MG63 (cell line): ENCODE measurements at regions not wholly inside any gene's neighbourhood (a gene's known extent, or its start where the extent isn't known, plus 50 kb on each side); places are given as distances from the start of the nearest gene placed in this dataset.
"Not testable (repeated sequence)": the region's sequence is repeated elsewhere in the genome, so short reads cannot be mapped to it uniquely, and the experiment has no call there.

Experiments
- DNase-seq: peaks from one replicate; pipeline ENCODE4 v3.0.0-alpha.2; 2020
- H3K27me3 ChIP-seq: fragments of 250-450 bp; sonication (Bioruptor Pico); 2 replicates; pipeline ENCODE4 v1.5.1; 2020; ENCODE audit warnings: mild to moderate bottlenecking, moderate library complexity
- H3K36me3 ChIP-seq: fragments of 250-450 bp; sonication (Bioruptor Pico); 2 replicates; pipeline ENCODE4 v1.5.1; 2020; ENCODE audit warnings: mild to moderate bottlenecking, moderate library complexity
- H3K4me3 ChIP-seq: fragments of 250-450 bp; sonication (Bioruptor Pico); 2 replicates; pipeline ENCODE4 v1.5.1; 2020; ENCODE audit warnings: mild to moderate bottlenecking, moderate library complexity
- H3K9me3 ChIP-seq: fragments of 250-450 bp; sonication (Bioruptor Pico); 2 replicates; pipeline ENCODE4 v1.5.1; 2020; ENCODE audit warnings: mild to moderate bottlenecking, moderate library complexity

- H3K27me3 ChIP-seq, result no peaks in the 10 kb centered on the region
- H3K9me3 ChIP-seq, result no peaks in the 10 kb centered on the region
- no peaks in the 10 kb centered on the region for H3K36me3 ChIP-seq
- no peak overlapping the region for H3K4me3 ChIP-seq
- DNase-seq, result no peak
Measured at GRCh38 chr4:120636120-120636630, 286.4 kb downstream of the PRDM5 start.

- H3K36me3 ChIP-seq, result no peaks in the 10 kb centered on the region
- H3K9me3 ChIP-seq, result no peaks in the 10 kb centered on the region
- no peak overlapping the region for H3K4me3 ChIP-seq
- DNase-seq, result no peak
- no peaks in the 10 kb centered on the region for H3K27me3 ChIP-seq
Measured at GRCh38 chr4:120633810-120634209, 288.7 kb downstream of the PRDM5 start.

- Histone ChIP-seq H3K36me3 (no peaks in the 10 kb centered on the region), H3K4me3 (no peak overlapping the region), H3K27me3 (no peaks in the 10 kb centered on the region), H3K9me3 (no peaks in the 10 kb centered on the region)
- no peak for DNase-seq
Measured at GRCh38 chr4:120630427-120630826, 292.1 kb downstream of the PRDM5 start.

GRCh38 chr4:120629546-120630108, 292.9 kb downstream of the PRDM5 start:
- no peak for DNase-seq
- no peaks in the 10 kb centered on the region for H3K9me3 ChIP-seq
- H3K36me3 ChIP-seq, result no peaks in the 10 kb centered on the region
- H3K27me3 ChIP-seq, result no peaks in the 10 kb centered on the region
- no peak overlapping the region for H3K4me3 ChIP-seq

GRCh38 chr4:120622601-120623000, 299.9 kb downstream of the PRDM5 start:
- no peaks in the 10 kb centered on the region for H3K36me3 ChIP-seq
- no peak overlapping the region for H3K4me3 ChIP-seq
- DNase-seq, result no peak
- H3K27me3 ChIP-seq, result no peaks in the 10 kb centered on the region
- no peaks in the 10 kb centered on the region for H3K9me3 ChIP-seq

- Histone ChIP-seq H3K9me3 (no peaks in the 10 kb centered on the region), H3K27me3 (no peaks in the 10 kb centered on the region), H3K4me3 (no peak overlapping the region), H3K36me3 (no peaks in the 10 kb centered on the region)
- DNase-seq, result no peak
Measured at GRCh38 chr4:120617171-120617570, 305.4 kb downstream of the PRDM5 start.

GRCh38 chr4:120616041-120616440, 306.5 kb downstream of the PRDM5 start:
- Histone ChIP-seq H3K27me3 (no peaks in the 10 kb centered on the region), H3K9me3 (no peaks in the 10 kb centered on the region)

GRCh38 chr4:120613778-120614177, 308.7 kb downstream of the PRDM5 start:
- H3K4me3 ChIP-seq, result no peak overlapping the region
- H3K9me3 ChIP-seq, result no peaks in the 10 kb centered on the region
- H3K27me3 ChIP-seq, result no peaks in the 10 kb centered on the region
- no peaks in the 10 kb centered on the region for H3K36me3 ChIP-seq
- DNase-seq, result no peak

More at GRCh38 chr4:120616041-120616440, 306.5 kb downstream of the PRDM5 start:
- Histone ChIP-seq H3K36me3 (no peaks in the 10 kb centered on the region), H3K4me3 (no peak overlapping the region)
- DNase-seq, result no peak

GRCh38 chr4:120611092-120611491, 311.4 kb downstream of the PRDM5 start:
- no peaks in the 10 kb centered on the region for H3K27me3 ChIP-seq
- H3K36me3 ChIP-seq, result no peaks in the 10 kb centered on the region
- no peaks in the 10 kb centered on the region for H3K9me3 ChIP-seq
- no peak overlapping the region for H3K4me3 ChIP-seq
- no peak for DNase-seq

GRCh38 chr4:120591038-120591437, 331.5 kb downstream of the PRDM5 start:
- DNase-seq, result no peak
- H3K9me3 ChIP-seq, result no peaks in the 10 kb centered on the region
- no peak overlapping the region for H3K4me3 ChIP-seq
- H3K36me3 ChIP-seq, result no peaks in the 10 kb centered on the region
- H3K27me3 ChIP-seq, result no peaks in the 10 kb centered on the region

GRCh38 chr4:120589787-120590186, 332.7 kb downstream of the PRDM5 start:
- no peaks in the 10 kb centered on the region for H3K36me3 ChIP-seq
- DNase-seq, result no peak
- H3K27me3 ChIP-seq, result no peaks in the 10 kb centered on the region
- H3K9me3 ChIP-seq, result no peaks in the 10 kb centered on the region
- H3K4me3 ChIP-seq, result no peak overlapping the region

GRCh38 chr4:120568731-120569130, 353.8 kb downstream of the PRDM5 start:
- Histone ChIP-seq H3K4me3 (no peak overlapping the region), H3K36me3 (no peaks in the 10 kb centered on the region), H3K9me3 (no peaks in the 10 kb centered on the region), H3K27me3 (no peaks in the 10 kb centered on the region)
- no peak for DNase-seq

GRCh38 chr4:120561648-120562047, 360.9 kb downstream of the PRDM5 start:
- no peak for DNase-seq
- Histone ChIP-seq H3K36me3 (no peaks in the 10 kb centered on the region), H3K9me3 (no peaks in the 10 kb centered on the region), H3K4me3 (no peak overlapping the region), H3K27me3 (no peaks in the 10 kb centered on the region)

- H3K27me3 ChIP-seq, result no peaks in the 10 kb centered on the region
- H3K36me3 ChIP-seq, result no peaks in the 10 kb centered on the region
- H3K9me3 ChIP-seq, result no peaks in the 10 kb centered on the region
- DNase-seq, result no peak
- no peak overlapping the region for H3K4me3 ChIP-seq
Measured at GRCh38 chr4:120557372-120557771, 365.2 kb downstream of the PRDM5 start.

GRCh38 chr4:120555058-120555457, 367.5 kb downstream of the PRDM5 start:
- H3K9me3 ChIP-seq, result no peaks in the 10 kb centered on the region
- H3K27me3 ChIP-seq, result no peaks in the 10 kb centered on the region
- no peak for DNase-seq

GRCh38 chr4:120554086-120554485, 368.4 kb downstream of the PRDM5 start:
- H3K4me3 ChIP-seq, result no peak overlapping the region
- DNase-seq, result no peak
- H3K36me3 ChIP-seq, result no peaks in the 10 kb centered on the region
- H3K9me3 ChIP-seq, result no peaks in the 10 kb centered on the region
- no peaks in the 10 kb centered on the region for H3K27me3 ChIP-seq

More at GRCh38 chr4:120555058-120555457, 367.5 kb downstream of the PRDM5 start:
- no peak overlapping the region for H3K4me3 ChIP-seq
- no peaks in the 10 kb centered on the region for H3K36me3 ChIP-seq

- not testable (repeated sequence) for H3K36me3 ChIP-seq, H3K4me3 ChIP-seq, H3K27me3 ChIP-seq, H3K9me3 ChIP-seq, DNase-seq
Measured at GRCh38 chr4:120550624-120551220, 371.8 kb downstream of the PRDM5 start.

- no peaks in the 10 kb centered on the region for H3K27me3 ChIP-seq
- no peaks in the 10 kb centered on the region for H3K9me3 ChIP-seq
- no peaks in the 10 kb centered on the region for H3K36me3 ChIP-seq
- H3K4me3 ChIP-seq, result no peak overlapping the region
- no peak for DNase-seq
Measured at GRCh38 chr4:120549011-120549570, 373.4 kb downstream of the PRDM5 start.
